ENCODE measurements at regions not wholly inside any gene's neighbourhood (a gene's known extent, or its start where the extent isn't known, plus 50 kb on each side); places are given as distances from the start of the nearest gene placed in this dataset.
A peak's percentile ranks its signal among the peaks of the same experiment; 100 is the strongest.

- H3K4me1 Mint-ChIP-seq = no peaks in the 10 kb centered on the region
- TF ChIP-seq, protein P1, sequence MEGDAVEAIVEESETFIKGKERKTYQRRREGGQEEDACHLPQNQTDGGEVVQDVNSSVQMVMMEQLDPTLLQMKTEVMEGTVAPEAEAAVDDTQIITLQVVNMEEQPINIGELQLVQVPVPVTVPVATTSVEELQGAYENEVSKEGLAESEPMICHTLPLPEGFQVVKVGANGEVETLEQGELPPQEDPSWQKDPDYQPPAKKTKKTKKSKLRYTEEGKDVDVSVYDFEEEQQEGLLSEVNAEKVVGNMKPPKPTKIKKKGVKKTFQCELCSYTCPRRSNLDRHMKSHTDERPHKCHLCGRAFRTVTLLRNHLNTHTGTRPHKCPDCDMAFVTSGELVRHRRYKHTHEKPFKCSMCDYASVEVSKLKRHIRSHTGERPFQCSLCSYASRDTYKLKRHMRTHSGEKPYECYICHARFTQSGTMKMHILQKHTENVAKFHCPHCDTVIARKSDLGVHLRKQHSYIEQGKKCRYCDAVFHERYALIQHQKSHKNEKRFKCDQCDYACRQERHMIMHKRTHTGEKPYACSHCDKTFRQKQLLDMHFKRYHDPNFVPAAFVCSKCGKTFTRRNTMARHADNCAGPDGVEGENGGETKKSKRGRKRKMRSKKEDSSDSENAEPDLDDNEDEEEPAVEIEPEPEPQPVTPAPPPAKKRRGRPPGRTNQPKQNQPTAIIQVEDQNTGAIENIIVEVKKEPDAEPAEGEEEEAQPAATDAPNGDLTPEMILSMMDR (IDR thresholded peaks at IDR 0.05; ENCODE audit: unreplicated experiment in 3 of 3) = no peak
- no peaks in the 10 kb centered on the region for H3K9me3 Mint-ChIP-seq
Measured at GRCh38 chr3:6281662-6282061, 579.3 kb upstream of the GRM7 start.

DNA sequence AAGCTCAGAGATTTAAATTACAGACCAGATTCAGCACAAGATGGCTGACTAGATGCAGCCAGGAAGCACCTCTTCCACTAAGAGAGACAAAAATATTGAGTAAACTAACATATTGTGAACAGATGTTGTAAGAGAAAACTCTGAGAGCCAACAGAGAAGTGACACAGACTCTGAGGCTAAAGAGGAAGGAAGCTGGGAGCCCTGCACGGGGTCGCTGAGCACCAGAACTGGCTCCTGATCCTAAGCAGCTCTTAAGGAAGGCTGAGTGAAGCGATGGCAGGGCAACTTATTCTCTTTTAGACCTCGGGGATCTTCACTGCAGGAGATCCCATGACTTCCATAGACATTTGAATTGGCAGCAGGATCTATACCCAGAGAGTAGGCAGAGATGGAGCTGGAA, 578.0 kb upstream of the GRM7 start:
- TF ChIP-seq, protein P1 (IDR thresholded peaks at IDR 0.05; ENCODE audit: unreplicated experiment in 3 of 3) = no peak
- Mint-ChIP-seq H3K27me3 (ENCODE audit: low read depth) (no peaks in the 10 kb centered on the region), H3K27ac (peak overlapping the region in 1 of 3 experiments; percentile 4), H3K9me3 (peaks cover 5% of the 10 kb centered on the region), H3K4me1 (no peaks in the 10 kb centered on the region), H3K4me3 (no peak overlapping the region), H3K36me3 (ENCODE audit: low read depth) (no peaks in the 10 kb centered on the region)

More at GRCh38 chr3:6281662-6282061, 579.3 kb upstream of the GRM7 start:
- Mint-ChIP-seq H3K4me3 (no peak overlapping the region), H3K27me3 (ENCODE audit: low read depth) (no peaks in the 10 kb centered on the region), H3K36me3 (ENCODE audit: low read depth) (no peaks in the 10 kb centered on the region), H3K27ac (peak overlapping the region; percentile 78 to 91 (median 81))

GRCh38 chr3:6287088-6287875, 573.6 kb upstream of the GRM7 start:
- TF ChIP-seq, protein P1 (IDR thresholded peaks at IDR 0.05; ENCODE audit: unreplicated experiment in 3 of 3) = no peak
- Mint-ChIP-seq H3K27me3 (ENCODE audit: low read depth) (no peaks in the 10 kb centered on the region), H3K36me3 (ENCODE audit: low read depth) (no peaks in the 10 kb centered on the region), H3K9me3 (peaks cover 28% of the 10 kb centered on the region), H3K4me3 (no peak overlapping the region), H3K27ac (peak overlapping the region in 1 of 3 experiments; percentile 20), H3K4me1 (no peaks in the 10 kb centered on the region)

- Mint-ChIP-seq H3K9me3 (peaks cover 25% of the 10 kb centered on the region), H3K4me3 (no peak overlapping the region), H3K27ac (no peak overlapping the region), H3K27me3 (ENCODE audit: low read depth) (no peaks in the 10 kb centered on the region), H3K4me1 (no peaks in the 10 kb centered on the region), H3K36me3 (ENCODE audit: low read depth) (no peaks in the 10 kb centered on the region)
- TF ChIP-seq, protein P1 (IDR thresholded peaks at IDR 0.05; ENCODE audit: unreplicated experiment in 3 of 3) = no peak
Measured at GRCh38 chr3:6301626-6302025, 559.3 kb upstream of the GRM7 start.

GRCh38 chr3:6315906-6316305, 545.0 kb upstream of the GRM7 start:
- Mint-ChIP-seq H3K4me1 (no peaks in the 10 kb centered on the region), H3K27ac (no peak overlapping the region), H3K9me3 (no peaks in the 10 kb centered on the region), H3K36me3 (ENCODE audit: low read depth) (no peaks in the 10 kb centered on the region), H3K27me3 (ENCODE audit: low read depth) (no peaks in the 10 kb centered on the region), H3K4me3 (no peak overlapping the region)
- TF ChIP-seq, protein P1 (IDR thresholded peaks at IDR 0.05; ENCODE audit: unreplicated experiment in 3 of 3) = no peak

DNA sequence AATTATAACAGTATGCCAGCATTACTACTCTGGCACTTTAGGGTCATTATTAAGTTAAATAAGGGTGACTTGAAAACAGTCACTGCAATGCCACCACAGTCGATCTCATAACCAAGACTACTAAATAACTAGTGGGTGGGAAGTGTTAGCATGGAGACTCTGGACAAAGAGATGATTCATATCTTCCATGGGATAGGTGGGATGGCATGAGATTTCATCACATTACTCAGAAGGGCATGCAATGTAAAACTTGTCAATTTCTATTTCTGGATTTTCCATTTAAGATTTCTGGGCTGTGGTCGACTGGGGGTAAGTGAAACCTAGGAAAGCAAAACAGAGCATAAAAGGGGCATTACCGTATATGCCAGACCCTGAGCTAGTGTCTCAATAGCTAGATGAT, 538.9 kb upstream of the GRM7 start:
- Mint-ChIP-seq H3K27ac (no peak overlapping the region), H3K4me1 (peaks cover 6% of the 10 kb centered on the region), H3K27me3 (ENCODE audit: low read depth) (no peaks in the 10 kb centered on the region), H3K36me3 (ENCODE audit: low read depth) (no peaks in the 10 kb centered on the region), H3K9me3 (no peaks in the 10 kb centered on the region), H3K4me3 (no peak overlapping the region)
- TF ChIP-seq, protein P1 (IDR thresholded peaks at IDR 0.05; ENCODE audit: unreplicated experiment in 3 of 3) = no peak
